ENCODE measurements at regions not wholly inside any gene's neighbourhood (a gene's known extent, or its start where the extent isn't known, plus 50 kb on each side); places are given as distances from the start of the nearest gene placed in this dataset.

- H3K9me3 ChIP-seq (replicated peaks in 1 of 2; ENCODE audit: control insufficient read depth in 2 of 2, insufficient read depth in 1 of 2, low read depth in 1 of 2, low read length in 2 of 2): peaks cover 2 to 7% of the 10 kb centered on the region in 2 donors
- H2BK5ac ChIP-seq (ENCODE audit: low read length): no peak overlapping the region
- no peak overlapping the region for H2BK12ac ChIP-seq (ENCODE audit: low read length)
- no peaks in the 10 kb centered on the region for H3K79me1 ChIP-seq (ENCODE audit: low read depth, low read length)
- no peak overlapping the region for H2BK120ac ChIP-seq (ENCODE audit: low read depth, low read length)
- no peaks in the 10 kb centered on the region for H3K4me1 ChIP-seq (ENCODE audit: control insufficient read depth in 2 of 2, insufficient read depth in 1 of 2, low read depth in 1 of 2, low read length in 2 of 2)
- no peak overlapping the region for H2AFZ ChIP-seq (ENCODE audit: low read length)
- H3K27me3 ChIP-seq (ENCODE audit: control insufficient read depth in 3 of 3, insufficient read depth in 3 of 3, low read depth in 1 of 3, low read length in 3 of 3): no peaks in the 10 kb centered on the region
- H2AK5ac ChIP-seq (ENCODE audit: low read depth, low read length): no peak overlapping the region
- H3K23ac ChIP-seq (ENCODE audit: low read depth, low read length, poor library complexity): no peak overlapping the region
- H4K91ac ChIP-seq (ENCODE audit: low read depth, low read length, poor library complexity): no peak overlapping the region
- no peak overlapping the region for H2BK15ac ChIP-seq (ENCODE audit: low read length)
- no peak overlapping the region for H3K4ac ChIP-seq (ENCODE audit: low read length)
- peak overlapping the region in 1 of 2 donors; percentile 47 for H3K4me3 ChIP-seq (ENCODE audit: low read length in 2 of 2)
- no peaks in the 10 kb centered on the region for H3K36me3 ChIP-seq (replicated peaks in 1 of 2; ENCODE audit: control insufficient read depth in 2 of 2, insufficient read depth in 2 of 2, low read length in 2 of 2)
- no peak overlapping the region for H3K9ac ChIP-seq (ENCODE audit: low read depth, low read length, poor library complexity)
- no CpG with 5 or more reads among the region's 7 CpGs for WGBS, 2 donors (ENCODE audit: extremely low coverage in 2 of 2, insufficient read length in 2 of 2, insufficient replicate concordance in 1 of 2)
- no peak for DNase-seq (ENCODE audit: low spot score)
- H4K8ac ChIP-seq (ENCODE audit: low read depth, low read length): no peak overlapping the region
- no peak overlapping the region for H3K4me2 ChIP-seq (ENCODE audit: insufficient read depth, low read length, poor library complexity, severe bottlenecking)
- no peak overlapping the region for H3K18ac ChIP-seq (ENCODE audit: low read length)
- H3K27ac ChIP-seq (replicated peaks; ENCODE audit: low read length): no peak overlapping the region
- no peak overlapping the region for H3K14ac ChIP-seq (ENCODE audit: low read length)
Observed at GRCh38 chr12:20237091-20237490, 131.2 kb upstream of the PDE3A start.

GRCh38 chr12:20245491-20245890 lies 122.8 kb upstream of the PDE3A start:
- no peak for DNase-seq (ENCODE audit: low spot score)
- Histone ChIP-seq H4K91ac (ENCODE audit: low read depth, low read length, poor library complexity) (no peak overlapping the region), H2BK120ac (ENCODE audit: low read depth, low read length) (no peak overlapping the region), H3K18ac (ENCODE audit: low read length) (no peak overlapping the region), H3K27me3 (ENCODE audit: control insufficient read depth in 3 of 3, insufficient read depth in 3 of 3, low read depth in 1 of 3, low read length in 3 of 3) (no peaks in the 10 kb centered on the region), H3K9me3 (replicated peaks in 1 of 2; ENCODE audit: control insufficient read depth in 2 of 2, insufficient read depth in 1 of 2, low read depth in 1 of 2, low read length in 2 of 2) (no peaks in the 10 kb centered on the region), H4K8ac (ENCODE audit: low read depth, low read length) (no peak overlapping the region), H3K4me1 (ENCODE audit: control insufficient read depth in 2 of 2, insufficient read depth in 1 of 2, low read depth in 1 of 2, low read length in 2 of 2) (no peaks in the 10 kb centered on the region), H3K79me1 (ENCODE audit: low read depth, low read length) (no peaks in the 10 kb centered on the region), H3K4ac (ENCODE audit: low read length) (no peak overlapping the region), H2AK5ac (ENCODE audit: low read depth, low read length) (no peak overlapping the region), H3K27ac (replicated peaks; ENCODE audit: low read length) (no peak overlapping the region), H2BK12ac (ENCODE audit: low read length) (no peak overlapping the region), H3K14ac (ENCODE audit: low read length) (no peak overlapping the region), H3K36me3 (replicated peaks in 1 of 2; ENCODE audit: control insufficient read depth in 2 of 2, insufficient read depth in 2 of 2, low read length in 2 of 2) (no peaks in the 10 kb centered on the region), H3K4me2 (ENCODE audit: insufficient read depth, low read length, poor library complexity, severe bottlenecking) (no peak overlapping the region), H2BK5ac (ENCODE audit: low read length) (no peak overlapping the region), H3K23ac (ENCODE audit: low read depth, low read length, poor library complexity) (no peak overlapping the region), H2BK15ac (ENCODE audit: low read length) (no peak overlapping the region), H3K4me3 (ENCODE audit: low read length in 2 of 2) (no peak overlapping the region), H2AFZ (ENCODE audit: low read length) (no peak overlapping the region), H3K9ac (ENCODE audit: low read depth, low read length, poor library complexity) (no peak overlapping the region)
- no CpG with 5 or more reads among the region's 1 CpG for WGBS, 2 donors (ENCODE audit: extremely low coverage in 2 of 2, insufficient read length in 2 of 2, insufficient replicate concordance in 1 of 2)

- H3K9me3 ChIP-seq (replicated peaks in 1 of 2; ENCODE audit: control insufficient read depth in 2 of 2, insufficient read depth in 1 of 2, low read depth in 1 of 2, low read length in 2 of 2): no peaks in the 10 kb centered on the region
- no peak overlapping the region for H2BK15ac ChIP-seq (ENCODE audit: low read length)
- no peak overlapping the region for H4K8ac ChIP-seq (ENCODE audit: low read depth, low read length)
- H2BK5ac ChIP-seq (ENCODE audit: low read length): no peak overlapping the region
- H2AFZ ChIP-seq (ENCODE audit: low read length): no peak overlapping the region
- H3K36me3 ChIP-seq (replicated peaks in 1 of 2; ENCODE audit: control insufficient read depth in 2 of 2, insufficient read depth in 2 of 2, low read length in 2 of 2): no peaks in the 10 kb centered on the region
- H3K27me3 ChIP-seq (ENCODE audit: control insufficient read depth in 3 of 3, insufficient read depth in 3 of 3, low read depth in 1 of 3, low read length in 3 of 3): no peaks in the 10 kb centered on the region
- H3K4me2 ChIP-seq (ENCODE audit: insufficient read depth, low read length, poor library complexity, severe bottlenecking): no peak overlapping the region
- no peak for DNase-seq (ENCODE audit: low spot score)
- H3K79me1 ChIP-seq (ENCODE audit: low read depth, low read length): no peaks in the 10 kb centered on the region
- H3K18ac ChIP-seq (ENCODE audit: low read length): no peak overlapping the region
- H3K23ac ChIP-seq (ENCODE audit: low read depth, low read length, poor library complexity): no peak overlapping the region
- no peak overlapping the region for H2BK12ac ChIP-seq (ENCODE audit: low read length)
- no CpG with 5 or more reads among the region's 3 CpGs for WGBS, 2 donors (ENCODE audit: extremely low coverage in 2 of 2, insufficient read length in 2 of 2, insufficient replicate concordance in 1 of 2)
- H3K14ac ChIP-seq (ENCODE audit: low read length): no peak overlapping the region
- no peak overlapping the region for H4K91ac ChIP-seq (ENCODE audit: low read depth, low read length, poor library complexity)
- no peak overlapping the region for H3K4ac ChIP-seq (ENCODE audit: low read length)
- no peak overlapping the region for H3K27ac ChIP-seq (replicated peaks; ENCODE audit: low read length)
- H2BK120ac ChIP-seq (ENCODE audit: low read depth, low read length): no peak overlapping the region
- no peaks in the 10 kb centered on the region for H3K4me1 ChIP-seq (ENCODE audit: control insufficient read depth in 2 of 2, insufficient read depth in 1 of 2, low read depth in 1 of 2, low read length in 2 of 2)
- no peak overlapping the region for H3K4me3 ChIP-seq (ENCODE audit: low read length in 2 of 2)
- H2AK5ac ChIP-seq (ENCODE audit: low read depth, low read length): no peak overlapping the region
- H3K9ac ChIP-seq (ENCODE audit: low read depth, low read length, poor library complexity): no peak overlapping the region
Observed at GRCh38 chr12:20248646-20249045, 119.7 kb upstream of the PDE3A start.

- Histone ChIP-seq H3K4me2 (ENCODE audit: insufficient read depth, low read length, poor library complexity, severe bottlenecking) (no peak overlapping the region), H3K4me1 (ENCODE audit: control insufficient read depth in 2 of 2, insufficient read depth in 1 of 2, low read depth in 1 of 2, low read length in 2 of 2) (no peaks in the 10 kb centered on the region), H3K4ac (ENCODE audit: low read length) (no peak overlapping the region), H3K14ac (ENCODE audit: low read length) (no peak overlapping the region), H4K8ac (ENCODE audit: low read depth, low read length) (no peak overlapping the region), H2BK120ac (ENCODE audit: low read depth, low read length) (no peak overlapping the region), H3K79me1 (ENCODE audit: low read depth, low read length) (no peaks in the 10 kb centered on the region), H2BK5ac (ENCODE audit: low read length) (no peak overlapping the region), H3K23ac (ENCODE audit: low read depth, low read length, poor library complexity) (no peak overlapping the region), H2AK5ac (ENCODE audit: low read depth, low read length) (no peak overlapping the region), H3K36me3 (replicated peaks in 1 of 2; ENCODE audit: control insufficient read depth in 2 of 2, insufficient read depth in 2 of 2, low read length in 2 of 2) (no peaks in the 10 kb centered on the region), H3K27ac (replicated peaks; ENCODE audit: low read length) (no peak overlapping the region), H2BK15ac (ENCODE audit: low read length) (no peak overlapping the region), H2BK12ac (ENCODE audit: low read length) (no peak overlapping the region), H4K91ac (ENCODE audit: low read depth, low read length, poor library complexity) (no peak overlapping the region), H3K27me3 (ENCODE audit: control insufficient read depth in 3 of 3, insufficient read depth in 3 of 3, low read depth in 1 of 3, low read length in 3 of 3) (no peaks in the 10 kb centered on the region), H3K9ac (ENCODE audit: low read depth, low read length, poor library complexity) (no peak overlapping the region), H2AFZ (ENCODE audit: low read length) (no peak overlapping the region), H3K18ac (ENCODE audit: low read length) (no peak overlapping the region), H3K9me3 (replicated peaks in 1 of 2; ENCODE audit: control insufficient read depth in 2 of 2, insufficient read depth in 1 of 2, low read depth in 1 of 2, low read length in 2 of 2) (no peaks in the 10 kb centered on the region), H3K4me3 (ENCODE audit: low read length in 2 of 2) (no peak overlapping the region)
- WGBS, 2 donors (ENCODE audit: extremely low coverage in 2 of 2, insufficient read length in 2 of 2, insufficient replicate concordance in 1 of 2): no CpG with 5 or more reads among the region's 1 CpG
- DNase-seq (ENCODE audit: low spot score): no peak
Observed at GRCh38 chr12:20250761-20251160, 117.6 kb upstream of the PDE3A start.
